H9 (cell line): ENCODE measurements at regions not wholly inside any gene's neighbourhood (a gene's known extent, or its start where the extent isn't known, plus 50 kb on each side); places are given as distances from the start of the nearest gene placed in this dataset.
A peak's percentile ranks its signal among the peaks of the same experiment; 100 is the strongest.

ENCODE experiments used
- DNase-seq: peaks from one replicate; pipeline ENCODE4 v3.0.0-alpha.2; 2017
- H2AFZ ChIP-seq: one replicate; pipeline ENCODE4 v1.6.1; 2013; ENCODE audit warnings: mild to moderate bottlenecking, low read length, control low read depth, moderate library complexity
- H2AK5ac ChIP-seq: 2 replicates; pipeline ENCODE4 v1.6.1; 2013; ENCODE audit warnings: low read length, control low read depth, mixed read lengths; ENCODE audit not compliant: insufficient read length
- H2BK120ac ChIP-seq: one replicate; pipeline ENCODE4 v1.6.1; 2013; ENCODE audit warnings: low read depth, mild to moderate bottlenecking, low read length, control low read depth, inconsistent platforms; ENCODE audit not compliant: poor library complexity, severe bottlenecking
- H2BK12ac ChIP-seq: 2 replicates; pipeline ENCODE4 v1.6.1; 2013; ENCODE audit warnings: low read length, control low read depth, mixed read lengths, low read depth; ENCODE audit not compliant: insufficient read length
- H2BK15ac ChIP-seq: 2 replicates; pipeline ENCODE4 v1.6.1; 2013; ENCODE audit warnings: low read depth, low read length, control low read depth
- H2BK20ac ChIP-seq: one replicate; pipeline ENCODE4 v1.6.1; 2013; ENCODE audit warnings: low read depth, mild to moderate bottlenecking, low read length, control low read depth, inconsistent platforms; ENCODE audit not compliant: poor library complexity, severe bottlenecking
- H2BK5ac ChIP-seq: 2 replicates; pipeline ENCODE4 v1.6.1; 2013; ENCODE audit warnings: low read length, control low read depth, mixed read lengths; ENCODE audit not compliant: insufficient read length
- H3K14ac ChIP-seq: 2 replicates; pipeline ENCODE4 v1.6.1; 2013; ENCODE audit warnings: low read length, control low read depth; ENCODE audit not compliant: insufficient read depth
- H3K18ac ChIP-seq: 2 replicates; pipeline ENCODE4 v1.6.1; 2013; ENCODE audit warnings: low read depth, mild to moderate bottlenecking, mixed read lengths, low read length, control low read depth; ENCODE audit not compliant: insufficient read length
- H3K23ac ChIP-seq: 2 replicates; pipeline ENCODE4 v1.6.1; 2013; ENCODE audit warnings: low read length, control low read depth, mixed read lengths, low read depth; ENCODE audit not compliant: insufficient read length
- H3K23me2 ChIP-seq: 2 replicates; pipeline ENCODE4 v1.6.1; 2013; ENCODE audit warnings: low read depth, mild to moderate bottlenecking, mixed read lengths, low read length, control low read depth; ENCODE audit not compliant: insufficient read length, poor library complexity, severe bottlenecking
- H3K27ac ChIP-seq: 2 replicates; pipeline ENCODE4 v1.5.1; 2013; ENCODE audit warnings: low read length, control low read depth, mixed read lengths, low read depth; ENCODE audit not compliant: insufficient read length
- H3K27me3 ChIP-seq: 2 replicates; pipeline ENCODE4 v1.6.1; 2013; ENCODE audit warnings: low read length, control low read depth, inconsistent platforms; ENCODE audit not compliant: insufficient read depth
- H3K4ac ChIP-seq: 2 replicates; pipeline ENCODE4 v1.6.1; 2013; ENCODE audit warnings: low read depth, mild to moderate bottlenecking, control low read depth, inconsistent platforms, low read length, moderate library complexity
- H3K4me1 ChIP-seq: 2 replicates; pipeline ENCODE4 v1.6.1; 2013; ENCODE audit warnings: low read length, control low read depth, inconsistent platforms; ENCODE audit not compliant: insufficient read depth
- H3K4me2 ChIP-seq: 2 replicates; pipeline ENCODE4 v1.6.1; 2013; ENCODE audit warnings: low read length, control low read depth, mixed read lengths; ENCODE audit not compliant: insufficient read length, insufficient read depth
- H3K56ac ChIP-seq: 2 replicates; pipeline ENCODE4 v1.6.1; 2013; ENCODE audit warnings: low read depth, mild to moderate bottlenecking, mixed read lengths, low read length, control low read depth; ENCODE audit not compliant: insufficient read length
- H3K79me1 ChIP-seq: 2 replicates; pipeline ENCODE4 v1.6.1; 2013; ENCODE audit warnings: low read depth, mild to moderate bottlenecking, moderate library complexity, low read length, control low read depth, inconsistent platforms; ENCODE audit not compliant: insufficient read depth, poor library complexity, severe bottlenecking
- H3K79me2 ChIP-seq: 2 replicates; pipeline ENCODE4 v1.6.1; 2013; ENCODE audit warnings: low read length, control low read depth, inconsistent platforms; ENCODE audit not compliant: insufficient read depth
- H3K9ac ChIP-seq: 2 replicates; pipeline ENCODE4 v1.6.1; 2013; ENCODE audit warnings: low read length, control low read depth, mixed read lengths; ENCODE audit not compliant: insufficient read length; ENCODE audit errors: extremely low read depth
- H3K9me3 ChIP-seq: one replicate; pipeline ENCODE4 v1.6.1; 2013; ENCODE audit warnings: low read depth, low read length, inconsistent platforms; ENCODE audit not compliant: control insufficient read depth
- H3T11ph ChIP-seq: one replicate; pipeline ENCODE4 v1.6.1; 2013; ENCODE audit warnings: mild to moderate bottlenecking, low read length, control low read depth, inconsistent platforms
- H4K20me1 ChIP-seq: one replicate; pipeline ENCODE4 v1.6.1; 2013; ENCODE audit not compliant: control insufficient read depth, insufficient read length, insufficient read depth
- H4K5ac ChIP-seq: 2 replicates; pipeline ENCODE4 v1.6.1; 2013; ENCODE audit warnings: low read depth, mild to moderate bottlenecking, mixed read lengths, low read length, control low read depth; ENCODE audit not compliant: insufficient read length
- H4K8ac ChIP-seq: replicated peaks from 2 replicates; pipeline ENCODE4 v1.6.1; 2013; ENCODE audit warnings: low read length, control low read depth, mixed read lengths, low read depth; ENCODE audit not compliant: insufficient read length
- H4K91ac ChIP-seq: 2 replicates; pipeline ENCODE4 v1.6.1; 2013; ENCODE audit warnings: low read depth, mild to moderate bottlenecking, moderate library complexity, mixed read lengths, low read length, control low read depth; ENCODE audit not compliant: insufficient read length
- H3K27ac Mint-ChIP-seq, 3 experiments: 2 replicates in 2 of 3; 3 replicates in 1 of 3; pipeline ENCODE4 v1.8.0; 2020 to 2021; ENCODE audit warnings: mixed read lengths in 3 of 3, mild to moderate bottlenecking in 1 of 3, moderate library complexity in 1 of 3
- H3K27me3 Mint-ChIP-seq: 2 replicates; pipeline ENCODE4 v1.8.0; 2021; ENCODE audit warnings: low read depth, mild to moderate bottlenecking, moderate library complexity, mixed read lengths
- H3K36me3 Mint-ChIP-seq, 3 experiments: 2 replicates in 2 of 3; 3 replicates in 1 of 3; pipeline ENCODE4 v1.8.0; 2020 to 2021; ENCODE audit warnings: low read depth in 3 of 3, mixed read lengths in 3 of 3; ENCODE audit not compliant: insufficient read depth in 1 of 3
- H3K4me1 Mint-ChIP-seq, 2 experiments: 2 replicates each; pipeline ENCODE4 v1.8.0; 2020; ENCODE audit warnings: mixed read lengths in 2 of 2
- H3K4me3 Mint-ChIP-seq, 2 experiments: 2 replicates in 1 of 2; 3 replicates in 1 of 2; pipeline ENCODE4 v1.8.0; 2020 to 2021; ENCODE audit warnings: mild to moderate bottlenecking in 2 of 2, mixed read lengths in 2 of 2, moderate library complexity in 1 of 2
- H3K9me3 Mint-ChIP-seq, 2 experiments: 2 replicates in 1 of 2; 3 replicates in 1 of 2; pipeline ENCODE4 v1.8.0; 2020; ENCODE audit warnings: mild to moderate bottlenecking in 2 of 2, mixed read lengths in 2 of 2, moderate library complexity in 1 of 2
- CTCF ChIP-seq: fragments of 200-600 bp; sonication (generic); conservative IDR thresholded peaks from 3 replicates; pipeline ENCODE4 v1.8.0; 2021; ENCODE audit warnings: antibody characterized with exemption, mild to moderate bottlenecking
- WGBS: extraction: QIAGEN DNeasy Blood & Tissue Kit; methylation state at CpG from one replicate; pipeline ENCODE4 v1.1.7; 2013; ENCODE audit warnings: missing lambda C conversion rate, low lambda C conversion rate, mixed read lengths; ENCODE audit not compliant: insufficient read length; ENCODE audit errors: extremely low coverage; 5-methylcytosine and 5-hydroxymethylcytosine counted together

- H3K56ac ChIP-seq, result no peak overlapping the region
- H3K23me2 ChIP-seq, result no peaks in the 10 kb centered on the region
- H3K27me3 ChIP-seq, result no peaks in the 10 kb centered on the region
- Mint-ChIP-seq H3K4me3 (no peak overlapping the region), H3K27ac (no peak overlapping the region), H3K27me3 (no peaks in the 10 kb centered on the region), H3K4me1 (peaks cover 0 to 9% of the 10 kb centered on the region in 2 experiments; a peak in 2 of 4 replicates), H3K9me3 (no peaks in the 10 kb centered on the region; a peak in 1 of 5 replicates), H3K36me3 (no peaks in the 10 kb centered on the region)
- no peak overlapping the region for H3T11ph ChIP-seq
- H4K5ac ChIP-seq, result no peak overlapping the region
- no peak overlapping the region for H2BK120ac ChIP-seq
- H3K79me2 ChIP-seq, result no peaks in the 10 kb centered on the region
- no peaks in the 10 kb centered on the region for H3K79me1 ChIP-seq
- H2BK20ac ChIP-seq, result no peak overlapping the region
- no peak for DNase-seq
- no peak overlapping the region for H2BK5ac ChIP-seq
- WGBS, result no CpG with 5 or more reads among the region's 1 CpG
- no peak overlapping the region for H3K18ac ChIP-seq
- no peak overlapping the region for H3K4ac ChIP-seq
- H3K9me3 ChIP-seq, result no peaks in the 10 kb centered on the region
- no peak for TF ChIP-seq CTCF
- no peak overlapping the region for H3K9ac ChIP-seq
- no peak overlapping the region for H3K14ac ChIP-seq
- no peak overlapping the region for H3K4me2 ChIP-seq
- no peak overlapping the region for H3K27ac ChIP-seq
- H2AFZ ChIP-seq, result no peak overlapping the region
- no peak overlapping the region for H2BK12ac ChIP-seq
- no peaks in the 10 kb centered on the region for H4K20me1 ChIP-seq
- no peak overlapping the region for H2AK5ac ChIP-seq
- no peak overlapping the region for H4K8ac ChIP-seq
- H3K23ac ChIP-seq, result peak overlapping the region; percentile 86
- no peak overlapping the region for H2BK15ac ChIP-seq
- H3K4me1 ChIP-seq, result no peaks in the 10 kb centered on the region
- no peak overlapping the region for H4K91ac ChIP-seq
These were observed 179.4 kb downstream of the ETS1 start for GRCh38 chr11:128407962-128408361.
